ENCODE measurements at regions not wholly inside any gene's neighbourhood (a gene's known extent, or its start where the extent isn't known, plus 50 kb on each side); places are given as distances from the start of the nearest gene placed in this dataset.
A peak's percentile ranks its signal among the peaks of the same experiment; 100 is the strongest.

DNA sequence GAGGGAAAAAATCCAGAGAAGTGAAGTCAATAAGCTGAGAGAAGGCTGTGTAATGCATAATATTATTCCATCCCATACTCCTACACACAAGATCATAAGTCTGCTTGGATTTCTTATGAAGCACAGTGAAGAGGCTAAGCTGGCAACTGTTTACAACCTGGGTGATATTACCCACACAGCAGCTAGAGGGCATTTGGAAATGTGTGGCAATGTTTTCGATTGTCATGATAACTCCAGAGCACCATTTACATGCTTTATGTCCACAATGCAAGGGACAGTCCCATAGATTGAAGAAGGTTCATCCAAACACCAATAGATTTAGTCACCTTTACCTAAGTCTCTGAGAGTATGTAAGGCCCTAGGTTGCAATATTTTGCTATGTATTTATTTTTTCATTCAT is 412.2 kb downstream of the PPP3CA start:
- TF ChIP-seq POLR2A (IDR thresholded peaks at IDR 0.05) (no peak), CTCF (IDR thresholded peaks at IDR 0.05) (peak in 5 of 6 experiments; percentile 19 to 51 (median 25))
